Fibroblast of pulmonary artery (primary cell): ENCODE measurements at regions not wholly inside any gene's neighbourhood (a gene's known extent, or its start where the extent isn't known, plus 50 kb on each side); places are given as distances from the start of the nearest gene placed in this dataset.

ENCODE experiments used
- DNase-seq: peaks from one replicate; pipeline ENCODE4 v3.0.0-alpha.2; 2010; ENCODE audit warnings: low read depth
- H3K4me3 ChIP-seq: replicated peaks from 2 replicates; pipeline ENCODE4 v1.5.1; 2011; ENCODE audit warnings: low read depth, mild to moderate bottlenecking, control low read depth, low read length, moderate library complexity
- CTCF ChIP-seq: IDR thresholded peaks from 2 replicates; pipeline ENCODE4 v1.5.1; 2011; ENCODE audit warnings: mild to moderate bottlenecking, control low read depth, low read length, inconsistent platforms; ENCODE audit errors: missing control alignments

GRCh38 chr11:42543844-42544419 lies 767.9 kb upstream of the API5 start:
- peak; percentile 18 for DNase-seq
- no peak overlapping the region for H3K4me3 ChIP-seq
- TF ChIP-seq CTCF, result no peak

- no peak for DNase-seq
- H3K4me3 ChIP-seq, result no peak overlapping the region
- no peak for TF ChIP-seq CTCF
These were observed 767.1 kb upstream of the API5 start for GRCh38 chr11:42544726-42545125.

GRCh38 chr11:42545954-42546353 lies 765.8 kb upstream of the API5 start:
- H3K4me3 ChIP-seq, result no peak overlapping the region
- TF ChIP-seq CTCF, result no peak

GRCh38 chr11:42552786-42553185 lies 759.0 kb upstream of the API5 start:
- peak; percentile 23 for DNase-seq
- no peak overlapping the region for H3K4me3 ChIP-seq

More at GRCh38 chr11:42545954-42546353, 765.8 kb upstream of the API5 start:
- DNase-seq, result no peak

GRCh38 chr11:42555190-42555589 lies 756.6 kb upstream of the API5 start:
- no peak overlapping the region for H3K4me3 ChIP-seq
- no peak for DNase-seq
- no peak for TF ChIP-seq CTCF

More at GRCh38 chr11:42552786-42553185, 759.0 kb upstream of the API5 start:
- no peak for TF ChIP-seq CTCF

GRCh38 chr11:42571131-42571877 lies 740.5 kb upstream of the API5 start:
- TF ChIP-seq CTCF, result no peak
- no peak overlapping the region for H3K4me3 ChIP-seq
- no peak for DNase-seq
